DOHH2 (cell line): ENCODE measurements at regions not wholly inside any gene's neighbourhood (a gene's known extent, or its start where the extent isn't known, plus 50 kb on each side); places are given as distances from the start of the nearest gene placed in this dataset.

Experiments used
- EZH2phosphoT487 ChIP-seq: fragments of 200-600 bp; sonication (generic); IDR thresholded peaks from 2 replicates; pipeline ENCODE4 v1.6.1; 2017; ENCODE audit warnings: borderline replicate concordance, mild to moderate bottlenecking, antibody characterized with exemption, low read length, moderate library complexity, mixed read lengths
- TF ChIP-seq, protein P1 (sequence below): fragments of 200-600 bp; sonication (generic); IDR thresholded peaks from one replicate; pipeline ENCODE4 v1.5.1; 2014; ENCODE audit warnings: antibody characterized with exemption, mild to moderate bottlenecking, low read depth, low read length; ENCODE audit not compliant: poor library complexity, severe bottlenecking

DNA sequence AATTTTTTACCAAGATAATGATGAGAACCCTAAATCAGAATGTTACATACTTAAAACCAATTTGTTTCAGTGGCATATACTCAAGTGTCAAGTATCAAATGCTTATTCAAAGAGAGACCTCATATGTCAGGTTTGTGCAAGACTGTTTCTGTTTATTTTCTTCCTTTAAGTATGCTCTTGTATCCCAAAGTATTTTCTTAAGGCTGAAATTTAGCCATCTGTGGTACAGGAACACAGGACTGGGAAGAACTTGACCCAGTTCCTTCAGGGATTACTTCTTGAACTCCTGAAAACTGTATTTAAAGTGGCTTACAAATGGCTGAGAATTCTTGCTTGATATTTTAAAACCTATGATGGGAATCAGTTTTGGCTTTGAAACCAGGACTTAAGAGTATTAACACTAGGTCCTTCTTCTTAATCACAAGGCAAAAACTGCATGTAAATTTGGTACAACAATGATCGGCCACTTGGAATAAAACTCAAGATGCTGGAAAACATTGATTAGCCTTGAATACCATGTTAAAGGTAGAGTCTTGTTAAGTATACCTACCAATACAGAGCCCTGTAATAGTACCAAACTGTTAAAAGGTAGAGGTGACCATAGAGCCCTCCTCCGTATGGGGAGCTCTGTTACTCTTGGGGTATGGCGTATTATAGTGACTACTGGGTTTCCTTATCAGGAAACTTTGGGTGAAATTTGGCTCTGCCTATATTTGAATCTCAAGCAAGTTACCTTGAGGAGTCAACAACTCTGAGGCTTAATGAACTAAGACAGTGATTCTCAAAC lies 95.9 kb downstream of the BLID start:
- TF ChIP-seq, protein P1, sequence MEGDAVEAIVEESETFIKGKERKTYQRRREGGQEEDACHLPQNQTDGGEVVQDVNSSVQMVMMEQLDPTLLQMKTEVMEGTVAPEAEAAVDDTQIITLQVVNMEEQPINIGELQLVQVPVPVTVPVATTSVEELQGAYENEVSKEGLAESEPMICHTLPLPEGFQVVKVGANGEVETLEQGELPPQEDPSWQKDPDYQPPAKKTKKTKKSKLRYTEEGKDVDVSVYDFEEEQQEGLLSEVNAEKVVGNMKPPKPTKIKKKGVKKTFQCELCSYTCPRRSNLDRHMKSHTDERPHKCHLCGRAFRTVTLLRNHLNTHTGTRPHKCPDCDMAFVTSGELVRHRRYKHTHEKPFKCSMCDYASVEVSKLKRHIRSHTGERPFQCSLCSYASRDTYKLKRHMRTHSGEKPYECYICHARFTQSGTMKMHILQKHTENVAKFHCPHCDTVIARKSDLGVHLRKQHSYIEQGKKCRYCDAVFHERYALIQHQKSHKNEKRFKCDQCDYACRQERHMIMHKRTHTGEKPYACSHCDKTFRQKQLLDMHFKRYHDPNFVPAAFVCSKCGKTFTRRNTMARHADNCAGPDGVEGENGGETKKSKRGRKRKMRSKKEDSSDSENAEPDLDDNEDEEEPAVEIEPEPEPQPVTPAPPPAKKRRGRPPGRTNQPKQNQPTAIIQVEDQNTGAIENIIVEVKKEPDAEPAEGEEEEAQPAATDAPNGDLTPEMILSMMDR: no peak
- TF ChIP-seq EZH2phosphoT487: no peak
